Kidney (tissue), 13 donors: ENCODE measurements at regions not wholly inside any gene's neighbourhood (a gene's known extent, or its start where the extent isn't known, plus 50 kb on each side); places are given as distances from the start of the nearest gene placed in this dataset.

Experiments
- DNase-seq, 5 donors: peaks; one replicate each; pipeline ENCODE4 v3.0.0-alpha.2; 2013 to 2020
- FAIRE-seq: peaks from 2 replicates; lab custom pipeline; 2012; peaks lifted over from hg19 to GRCh38; lab: Jason Lieb, UNC
- H3K27ac ChIP-seq, 2 donors: one replicate each; pipeline ENCODE4 v1.7.0; 2013; ENCODE audit warnings: low read depth in 2 of 2, low read length in 2 of 2, inconsistent platforms in 1 of 2
- H3K27me3 ChIP-seq: one replicate; pipeline ENCODE4 v1.7.1; 2013; ENCODE audit warnings: low read length, inconsistent platforms; ENCODE audit not compliant: control insufficient read depth, insufficient read depth
- H3K36me3 ChIP-seq, 3 donors: one replicate each; pipeline versions ENCODE4 v1.7.0 to v1.7.1; 2013; ENCODE audit warnings: low read length in 3 of 3, control low read depth in 1 of 3, inconsistent platforms in 1 of 3; ENCODE audit not compliant: insufficient read depth in 3 of 3, control insufficient read depth in 2 of 3
- H3K4me1 ChIP-seq, 3 donors: one replicate each; pipeline versions ENCODE4 v1.7.0 to v1.7.1; 2013; ENCODE audit warnings: low read length in 3 of 3, inconsistent platforms in 1 of 3, low read depth in 1 of 3; ENCODE audit not compliant: control insufficient read depth in 2 of 3, insufficient read depth in 2 of 3
- H3K4me3 ChIP-seq, 3 donors: one replicate each; pipeline versions ENCODE4 v1.7.0 to v1.8.1; 2013; ENCODE audit warnings: low read length in 3 of 3, control low read depth in 1 of 3, inconsistent platforms in 1 of 3
- H3K9ac ChIP-seq, 3 donors: one replicate each; pipeline versions ENCODE4 v1.7.0 to v1.7.1; 2013; ENCODE audit warnings: low read length in 3 of 3, control low read depth in 1 of 3, inconsistent platforms in 1 of 3
- H3K9me3 ChIP-seq, 3 donors: one replicate each; pipeline versions ENCODE4 v1.7.0 to v1.7.1; 2013; ENCODE audit warnings: low read length in 3 of 3, control low read depth in 1 of 3, inconsistent platforms in 1 of 3; ENCODE audit not compliant: control insufficient read depth in 2 of 3, insufficient read depth in 1 of 3
- intact Hi-C: fragments of 100-400 bp; cut with DNase I; formaldehyde crosslinking; loops from one replicate; pipeline ENCODE4 v1.11.1; 2022
- TF ChIP-seq, protein P1 (sequence below): IDR thresholded peaks from 3 replicates; pipeline ENCODE4 v1.5.1; 2012; ENCODE audit warnings: mild to moderate bottlenecking, moderate library complexity, borderline replicate concordance; ENCODE audit not compliant: insufficient read depth; ENCODE audit errors: extremely low read depth
- donor health status: control.
- donor health status: control.
- donor health status: control.
- donor health status: control.
- donor health status: control.
- donor health status: DM: yes; HTN: yes; CAD: no.
- donor health status: Normal renal cell carcinoma (clear cell type).

DNA sequence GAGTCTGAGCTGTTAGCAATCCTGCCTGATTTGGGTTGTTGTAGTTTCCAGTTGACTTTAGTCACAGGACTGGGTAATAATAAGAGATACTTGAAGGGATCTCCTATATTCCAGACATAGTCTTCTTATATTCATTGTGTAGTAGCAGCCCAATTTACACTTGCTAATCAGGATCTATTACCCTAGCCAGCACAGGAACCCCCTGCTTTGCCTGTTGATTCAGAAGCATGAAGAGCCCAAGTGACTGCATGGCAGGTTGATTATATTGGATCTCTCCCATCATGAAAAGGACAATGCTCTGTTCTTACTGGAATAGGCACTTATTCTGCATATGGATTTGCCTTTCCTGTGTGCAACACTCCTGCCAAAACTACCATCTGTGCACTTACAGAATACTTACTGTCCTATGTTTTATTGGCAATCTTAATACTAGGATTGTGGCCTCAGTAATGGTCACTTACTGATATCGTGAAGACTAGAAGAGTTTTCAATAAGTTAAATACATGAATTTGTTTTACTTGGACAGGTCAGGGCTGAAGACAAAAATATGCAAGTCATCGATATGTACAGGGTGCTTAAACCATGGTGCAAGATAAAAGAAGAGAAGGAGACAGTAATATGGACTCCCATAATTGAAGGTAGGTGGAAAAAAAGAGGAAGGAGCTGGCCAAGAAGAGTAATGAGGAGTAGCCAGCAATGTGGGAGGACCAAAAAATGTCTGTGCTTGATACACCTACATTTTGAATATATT is 304.1 kb downstream of the MCTP2 start:
- Histone ChIP-seq H3K4me1 (no peaks in the 10 kb centered on the region), H3K27me3 (no peaks in the 10 kb centered on the region), H3K27ac (no peak overlapping the region), H3K36me3 (no peaks in the 10 kb centered on the region), H3K9me3 (no peaks in the 10 kb centered on the region), H3K9ac (no peak overlapping the region), H3K4me3 (no peak overlapping the region)
- TF ChIP-seq, protein P1, sequence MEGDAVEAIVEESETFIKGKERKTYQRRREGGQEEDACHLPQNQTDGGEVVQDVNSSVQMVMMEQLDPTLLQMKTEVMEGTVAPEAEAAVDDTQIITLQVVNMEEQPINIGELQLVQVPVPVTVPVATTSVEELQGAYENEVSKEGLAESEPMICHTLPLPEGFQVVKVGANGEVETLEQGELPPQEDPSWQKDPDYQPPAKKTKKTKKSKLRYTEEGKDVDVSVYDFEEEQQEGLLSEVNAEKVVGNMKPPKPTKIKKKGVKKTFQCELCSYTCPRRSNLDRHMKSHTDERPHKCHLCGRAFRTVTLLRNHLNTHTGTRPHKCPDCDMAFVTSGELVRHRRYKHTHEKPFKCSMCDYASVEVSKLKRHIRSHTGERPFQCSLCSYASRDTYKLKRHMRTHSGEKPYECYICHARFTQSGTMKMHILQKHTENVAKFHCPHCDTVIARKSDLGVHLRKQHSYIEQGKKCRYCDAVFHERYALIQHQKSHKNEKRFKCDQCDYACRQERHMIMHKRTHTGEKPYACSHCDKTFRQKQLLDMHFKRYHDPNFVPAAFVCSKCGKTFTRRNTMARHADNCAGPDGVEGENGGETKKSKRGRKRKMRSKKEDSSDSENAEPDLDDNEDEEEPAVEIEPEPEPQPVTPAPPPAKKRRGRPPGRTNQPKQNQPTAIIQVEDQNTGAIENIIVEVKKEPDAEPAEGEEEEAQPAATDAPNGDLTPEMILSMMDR: no peak
- DNase-seq (no peak), FAIRE-seq (no peak)
- intact Hi-C loops: no loop called here

DNA sequence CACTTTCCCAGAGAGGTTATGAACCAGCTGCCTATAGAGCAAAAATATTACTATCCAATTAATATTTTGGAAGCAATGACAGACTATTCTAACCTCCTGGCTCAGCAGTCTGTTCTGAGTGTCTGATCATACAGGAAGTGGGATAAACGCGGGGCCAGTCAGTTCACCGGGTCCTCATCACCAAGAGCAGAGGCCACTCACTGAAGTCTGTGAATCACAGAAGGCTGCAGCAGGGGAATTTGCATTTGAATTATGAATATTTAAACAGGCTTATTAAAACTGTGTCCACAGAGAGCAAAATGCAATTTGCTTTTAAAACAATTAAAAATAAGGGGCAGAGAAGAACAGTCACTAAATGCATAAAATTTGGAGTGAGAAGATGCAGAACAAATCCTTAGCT is 305.2 kb downstream of the MCTP2 start:
- TF ChIP-seq, protein P1: no peak
- FAIRE-seq: no peak
- Histone ChIP-seq H3K9ac (no peak overlapping the region), H3K27ac (no peak overlapping the region), H3K27me3 (no peaks in the 10 kb centered on the region), H3K36me3 (no peaks in the 10 kb centered on the region), H3K4me1 (no peaks in the 10 kb centered on the region), H3K4me3 (no peak overlapping the region), H3K9me3 (no peaks in the 10 kb centered on the region)
- no peak for DNase-seq
- intact Hi-C loops: no loop called here

DNA sequence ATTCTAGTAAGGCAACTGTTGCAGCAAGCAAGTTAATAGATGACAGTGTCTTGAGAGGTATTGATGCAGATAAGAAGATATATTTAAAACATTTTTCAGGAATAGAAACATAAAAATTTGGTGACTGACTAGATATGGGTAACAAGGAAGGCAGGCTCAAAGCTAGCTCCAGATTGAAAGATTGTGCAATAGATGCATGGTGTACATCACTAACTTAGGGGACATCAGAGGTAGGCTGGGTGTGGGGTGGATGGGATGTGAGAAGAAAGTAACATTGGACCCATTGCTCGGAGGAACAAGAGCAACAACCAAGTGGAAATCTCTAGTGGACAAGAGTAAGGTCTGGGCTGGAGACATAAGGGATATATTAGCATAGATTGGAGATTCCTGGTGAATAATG is 306.9 kb downstream of the MCTP2 start:
- FAIRE-seq (no peak), DNase-seq (no peak)
- no peaks in the 10 kb centered on the region for H3K9me3 ChIP-seq
- H3K9ac ChIP-seq: no peak overlapping the region
- TF ChIP-seq, protein P1: no peak
- no peaks in the 10 kb centered on the region for H3K36me3 ChIP-seq
- no peaks in the 10 kb centered on the region for H3K27me3 ChIP-seq
- H3K4me1 ChIP-seq: no peaks in the 10 kb centered on the region
- no peak overlapping the region for H3K27ac ChIP-seq
- intact Hi-C loops: no loop called here
- H3K4me3 ChIP-seq: no peak overlapping the region
